Adrenal gland (tissue), 9 donors: ENCODE measurements at regions not wholly inside any gene's neighbourhood (a gene's known extent, or its start where the extent isn't known, plus 50 kb on each side); places are given as distances from the start of the nearest gene placed in this dataset.

ENCODE experiments used
- DNase-seq, 7 donors: peaks; one replicate each; pipeline ENCODE4 v3.0.0-alpha.2; 2019 to 2020
- H3K27ac ChIP-seq, 5 donors: fragments of 200-600 bp; sonication (generic) in 4 of 5; 1 replicate in 3 of 5; 2 replicates in 2 of 5; pipeline versions ENCODE4 v1.5.1 to v1.8.0; 2016 to 2020; ENCODE audit warnings: mild to moderate bottlenecking in 1 of 5
- H3K27me3 ChIP-seq: fragments of 200-600 bp; 2 replicates; pipeline ENCODE4 v1.8.0; 2021
- H3K36me3 ChIP-seq, 2 donors: fragments of 200-600 bp; replicated peaks in 1 of 2; 1 replicate in 1 of 2; 2 replicates in 1 of 2; pipeline versions ENCODE4 v1.5.1 to v1.8.0; 2018 to 2022
- H3K4me1 ChIP-seq, 2 donors: fragments of 200-600 bp; replicated peaks in 1 of 2; 1 replicate in 1 of 2; 2 replicates in 1 of 2; pipeline versions ENCODE4 v1.5.1 to v1.8.0; 2018 to 2021
- H3K4me3 ChIP-seq, 4 donors: fragments of 200-600 bp; sonication (generic) in 3 of 4; one replicate each; pipeline ENCODE4 v1.5.1; 2016 to 2018
- H3K9me3 ChIP-seq, 3 donors: fragments of 200-600 bp; sonication (generic) in 1 of 3; replicated peaks in 1 of 3; 1 replicate in 2 of 3; 2 replicates in 1 of 3; pipeline versions ENCODE4 v1.5.1 to v1.8.0; 2016 to 2021
- CTCF ChIP-seq, 6 experiments: fragments of 450-650 bp in 4 of 6; fragments of 200-600 bp in 2 of 6; sonication (generic) in 1 of 6; IDR thresholded peaks; 1 replicate in 5 of 6; 2 replicates in 1 of 6; pipeline versions ENCODE4 v1.5.1 to v1.8.0; 2016 to 2021; ENCODE audit warnings: antibody characterized with exemption in 6 of 6, mild to moderate bottlenecking in 2 of 6, moderate library complexity in 1 of 6
- POLR2A ChIP-seq, 2 donors: fragments of 450-650 bp; IDR thresholded peaks; one replicate each; pipeline ENCODE4 v1.6.1; 2017; ENCODE audit warnings: antibody characterized with exemption in 2 of 2, mild to moderate bottlenecking in 2 of 2, moderate library complexity in 1 of 2
- WGBS, 4 donors: extraction: QIAGEN DNeasy Blood & Tissue Kit in 2 of 4; methylation state at CpG; one replicate each; pipeline versions ENCODE4 v1.1.5 to v1.1.7; 2013 to 2017; 5-methylcytosine and 5-hydroxymethylcytosine counted together
- intact Hi-C, 2 donors: fragments of 100-400 bp; cut with DNase I; formaldehyde crosslinking; loops; one replicate each; pipeline versions ENCODE4 v1.14.1 to v1.15.0; 2022 to 2023
- donor health status: healthy with polysubstance abuse.
- donor health status: Bipolar disorder and iron deficiency.
- donor health status: DM: yes; HTN: yes; CAD: no.
- donor health status: DM: no; HTN: no; CAD: no.
- donor health status: DM: no; HTN: no; CAD: no.

- Histone ChIP-seq H3K9me3 (no peaks in the 10 kb centered on the region), H3K27ac (no peak overlapping the region), H3K27me3 (no peaks in the 10 kb centered on the region), H3K36me3 (no peaks in the 10 kb centered on the region), H3K4me1 (no peaks in the 10 kb centered on the region), H3K4me3 (no peak overlapping the region)
- TF ChIP-seq POLR2A (IDR thresholded peaks at IDR 0.05) (no peak), CTCF (IDR thresholded peaks at IDR 0.05) (no peak)
- WGBS, 4 donors: 37 to 71% (median 69%) methylated on average over 2 of the region's 2 CpGs
- DNase-seq: peak in 3 of 7 donors; percentile 1 to 50 (median 15)
- intact Hi-C loops: loop anchor here in 1 of 2 donors (10.0 kb wide), 1 partner anchor 618 kb away; no protein-coding TSS in a partner anchor
These were observed 228.3 kb upstream of the SETBP1 start for GRCh38 chr18:44452346-44452745.

GRCh38 chr18:44453505-44453904 lies 227.2 kb upstream of the SETBP1 start:
- TF ChIP-seq POLR2A (IDR thresholded peaks at IDR 0.05): no peak
- DNase-seq: no peak

GRCh38 chr18:44458777-44459176 lies 221.9 kb upstream of the SETBP1 start:
- Histone ChIP-seq H3K27ac (no peak overlapping the region), H3K9me3 (no peaks in the 10 kb centered on the region), H3K4me1 (no peaks in the 10 kb centered on the region), H3K36me3 (no peaks in the 10 kb centered on the region), H3K4me3 (no peak overlapping the region), H3K27me3 (no peaks in the 10 kb centered on the region)
- TF ChIP-seq CTCF (IDR thresholded peaks at IDR 0.05): no peak
- TF ChIP-seq POLR2A (IDR thresholded peaks at IDR 0.05): no peak
- DNase-seq: no peak
- WGBS, 4 donors: 65 to 72% (median 70%) methylated on average over 2 of the region's 2 CpGs
- intact Hi-C loops: loop anchor here in 1 of 2 donors (10.0 kb wide), 1 partner anchor 624 kb away; no protein-coding TSS in a partner anchor

More at GRCh38 chr18:44453505-44453904, 227.2 kb upstream of the SETBP1 start:
- Histone ChIP-seq H3K9me3 (no peaks in the 10 kb centered on the region), H3K4me3 (no peak overlapping the region), H3K4me1 (no peaks in the 10 kb centered on the region), H3K36me3 (no peaks in the 10 kb centered on the region), H3K27ac (no peak overlapping the region), H3K27me3 (no peaks in the 10 kb centered on the region)
- WGBS, 4 donors: 55 to 76% (median 73%) methylated on average over 2 of the region's 2 CpGs
- intact Hi-C loops: loop anchor here in 1 of 2 donors (10.0 kb wide), 1 partner anchor 619 kb away; no protein-coding TSS in a partner anchor

- 42 to 61% (median 54%) methylated on average over 4 of the region's 4 CpGs for WGBS, 4 donors
- intact Hi-C loops: no loop called here
- Histone ChIP-seq H3K4me3 (no peak overlapping the region), H3K27me3 (no peaks in the 10 kb centered on the region), H3K4me1 (no peaks in the 10 kb centered on the region), H3K27ac (no peak overlapping the region), H3K36me3 (no peaks in the 10 kb centered on the region), H3K9me3 (no peaks in the 10 kb centered on the region)
- TF ChIP-seq CTCF (IDR thresholded peaks at IDR 0.05) (no peak), POLR2A (IDR thresholded peaks at IDR 0.05) (no peak)
- DNase-seq: no peak
These were observed 216.1 kb upstream of the SETBP1 start for GRCh38 chr18:44464398-44465180.
